HG03103 (cell line): ENCODE measurements at regions not wholly inside any gene's neighbourhood (a gene's known extent, or its start where the extent isn't known, plus 50 kb on each side); places are given as distances from the start of the nearest gene placed in this dataset.
"Not testable (repeated sequence)": the region's sequence is repeated elsewhere in the genome, so short reads cannot be mapped to it uniquely, and the experiment has no call there.

Experiments used
- ATAC-seq: cut with Tn5 transposase; IDR thresholded peaks from one replicate; pipeline ENCODE4 v1.9.1; 2021; ENCODE audit warnings: low read depth; ENCODE audit not compliant: unreplicated experiment

- no peak for ATAC-seq
These were observed 78.1 kb upstream of the ZNF644 start for GRCh38 chr1:91099746-91100621.

GRCh38 chr1:91098299-91098906 is 76.6 kb upstream of the ZNF644 start:
- no peak for ATAC-seq

DNA sequence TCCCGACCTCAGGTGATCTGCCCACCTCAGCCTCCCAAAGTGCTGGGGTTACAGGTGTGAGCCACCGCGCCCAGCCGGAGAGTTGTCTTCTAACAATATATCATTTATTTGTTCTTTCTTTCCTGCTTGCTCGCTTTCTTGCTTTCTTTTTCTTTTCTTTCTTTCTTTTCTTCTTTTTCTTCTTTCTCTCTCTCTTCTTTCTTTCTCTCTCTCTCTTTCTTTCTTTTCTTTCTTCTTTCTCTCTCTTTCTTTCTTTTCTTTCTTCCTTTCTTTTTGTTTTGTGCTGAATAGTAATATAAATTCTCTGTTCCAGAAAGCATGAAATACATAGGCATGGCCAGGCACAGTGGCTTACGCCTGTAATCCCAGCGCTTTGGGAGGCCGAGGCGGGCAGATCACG is 73.5 kb upstream of the ZNF644 start:
- ATAC-seq: not testable (repeated sequence)

DNA sequence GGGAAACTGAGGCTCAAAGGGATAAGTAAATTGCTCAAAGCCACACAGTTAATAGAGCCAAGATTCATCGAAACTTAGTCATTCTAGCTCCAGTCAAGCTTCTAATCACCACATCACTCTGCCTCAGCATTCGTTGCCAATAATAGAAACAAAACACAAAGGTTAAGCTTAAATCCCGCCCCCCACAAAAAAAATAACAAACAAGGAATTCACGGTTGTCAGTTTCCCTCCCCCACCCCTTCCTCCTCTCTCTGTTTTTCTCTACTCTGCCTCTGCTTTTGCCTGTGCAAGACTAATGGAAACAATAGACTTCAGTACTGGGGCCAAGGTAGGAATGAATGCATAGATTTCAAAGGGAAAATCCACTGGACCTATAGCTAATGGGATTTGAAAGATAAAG is 70.7 kb upstream of the ZNF644 start:
- ATAC-seq: no peak

- ATAC-seq: no peak
These were observed 70.0 kb upstream of the ZNF644 start for GRCh38 chr1:91091812-91092211.

DNA sequence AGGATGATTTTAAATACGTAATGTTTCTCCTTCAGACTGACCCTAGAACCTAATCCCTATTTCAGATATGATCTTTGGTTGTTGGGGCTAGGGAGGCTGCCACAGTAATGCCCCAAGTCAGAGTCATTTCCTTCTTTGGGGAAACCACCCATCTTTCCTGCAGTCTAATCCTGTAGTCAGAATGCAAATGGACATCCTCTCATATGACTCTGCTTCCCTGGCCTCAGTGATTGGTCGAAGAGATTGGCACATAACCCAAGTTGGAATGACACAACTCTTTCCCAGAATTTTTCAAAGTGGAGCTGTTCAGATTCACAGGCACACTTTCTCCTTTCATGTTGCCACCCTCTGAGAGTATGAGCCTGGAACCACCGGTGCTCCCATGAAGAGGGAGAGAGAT is 58.8 kb upstream of the ZNF644 start:
- ATAC-seq: no peak

GRCh38 chr1:91078859-91079258 is 57.0 kb upstream of the ZNF644 start:
- no peak for ATAC-seq

GRCh38 chr1:91076834-91077233 is 55.0 kb upstream of the ZNF644 start:
- ATAC-seq: no peak

DNA sequence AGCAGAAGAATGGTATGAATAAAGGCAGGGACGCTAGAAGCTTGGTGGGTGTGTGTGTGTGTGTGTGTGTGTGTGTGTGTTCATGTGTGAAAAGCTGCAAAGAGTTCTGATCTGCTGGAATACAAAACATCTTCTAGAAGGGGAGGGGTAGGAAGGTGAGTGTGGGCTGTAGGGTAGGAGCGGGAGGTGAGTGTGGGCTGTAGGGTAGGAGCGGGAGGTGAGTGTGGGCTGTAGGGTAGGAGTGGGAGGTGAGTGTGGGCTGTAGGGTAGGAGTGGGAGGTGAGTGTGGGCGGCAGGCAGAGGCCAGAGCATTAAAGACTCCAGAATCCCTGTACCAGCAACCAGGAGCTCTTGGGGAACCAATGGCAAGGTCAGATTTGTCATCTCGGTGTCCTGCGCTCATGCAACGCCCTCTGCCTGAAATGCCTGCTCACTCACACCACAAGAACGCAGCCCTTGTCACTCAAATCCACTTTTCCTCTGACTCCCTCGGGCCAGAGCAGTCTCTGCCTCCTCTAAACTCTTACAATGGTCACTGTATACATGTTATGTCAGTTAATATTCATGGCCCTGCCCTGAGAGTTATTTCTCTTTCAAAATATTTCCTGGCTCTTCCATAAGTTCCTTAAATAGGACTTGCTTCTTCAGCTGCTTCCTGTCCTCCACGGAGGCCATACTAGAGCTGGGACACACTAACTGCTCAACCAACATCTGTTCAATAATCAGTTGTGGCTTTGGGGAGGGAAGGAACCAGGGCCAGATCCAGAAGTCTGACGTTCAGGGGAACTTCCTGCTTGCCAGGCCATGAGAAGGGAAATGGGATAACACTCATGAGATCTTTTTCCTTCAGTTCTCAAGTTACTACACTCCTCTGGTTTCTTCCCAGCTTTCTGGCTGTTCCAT is 53.6 kb upstream of the ZNF644 start:
- ATAC-seq: no peak

DNA sequence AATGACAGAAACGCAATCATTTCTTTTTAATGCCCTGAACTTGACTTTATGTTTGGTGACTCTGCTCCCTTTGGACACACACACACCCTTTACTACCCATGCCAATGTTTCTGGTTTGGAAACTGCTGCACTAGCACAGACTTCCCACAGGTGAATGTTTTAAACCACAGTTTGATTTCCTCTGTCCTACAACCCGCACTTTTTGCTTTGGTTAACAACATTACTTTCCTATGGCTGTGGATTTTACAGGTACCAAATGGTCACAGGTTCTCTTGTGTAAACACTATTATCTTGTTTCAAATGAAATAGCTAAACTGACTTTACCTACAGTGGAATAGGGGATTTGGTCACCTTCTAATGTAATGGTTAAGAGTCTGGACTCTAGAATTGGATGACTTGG is 51.5 kb upstream of the ZNF644 start:
- ATAC-seq: no peak

DNA sequence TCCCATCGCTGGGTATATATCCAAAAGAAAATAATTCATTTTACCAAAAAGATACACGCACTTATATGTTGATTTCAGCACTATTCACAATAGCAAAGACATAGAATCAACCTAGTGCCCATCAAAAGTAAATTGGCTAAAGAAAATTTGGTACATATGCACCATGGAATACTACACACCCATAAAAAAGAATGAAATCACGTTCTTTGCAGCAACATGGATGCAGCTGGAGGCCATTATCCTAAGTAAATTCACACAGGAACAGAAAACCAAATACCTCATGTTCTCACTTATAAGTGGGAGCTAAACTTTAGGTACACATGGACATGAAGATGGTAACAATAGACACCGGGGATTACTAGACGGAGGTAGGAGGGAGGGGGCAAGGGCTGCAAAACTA is 50.0 kb upstream of the ZNF644 start:
- no peak for ATAC-seq
